ENCODE measurements at regions not wholly inside any gene's neighbourhood (a gene's known extent, or its start where the extent isn't known, plus 50 kb on each side); places are given as distances from the start of the nearest gene placed in this dataset.

GRCh38 chr11:104619751-104620150 lies 278.5 kb downstream of the CASP12 start:
- no peak overlapping the region for H3K27ac ChIP-seq
- no peak for DNase-seq (ENCODE audit: low read depth, low spot score)

- no peak overlapping the region for H3K27ac ChIP-seq
- no peak for DNase-seq (ENCODE audit: low read depth, low spot score)
Measured at GRCh38 chr11:104618954-104619353, 279.3 kb downstream of the CASP12 start.

- no peak overlapping the region for H3K27ac ChIP-seq
- no peak for DNase-seq (ENCODE audit: low read depth, low spot score)
Measured at GRCh38 chr11:104614961-104615360, 283.3 kb downstream of the CASP12 start.

- no peak overlapping the region for H3K27ac ChIP-seq
- no peak for DNase-seq (ENCODE audit: low read depth, low spot score)
Measured at GRCh38 chr11:104614117-104614680, 284.1 kb downstream of the CASP12 start.

GRCh38 chr11:104610635-104611034 lies 287.6 kb downstream of the CASP12 start:
- H3K27ac ChIP-seq: no peak overlapping the region
- DNase-seq (ENCODE audit: low read depth, low spot score): no peak

DNA sequence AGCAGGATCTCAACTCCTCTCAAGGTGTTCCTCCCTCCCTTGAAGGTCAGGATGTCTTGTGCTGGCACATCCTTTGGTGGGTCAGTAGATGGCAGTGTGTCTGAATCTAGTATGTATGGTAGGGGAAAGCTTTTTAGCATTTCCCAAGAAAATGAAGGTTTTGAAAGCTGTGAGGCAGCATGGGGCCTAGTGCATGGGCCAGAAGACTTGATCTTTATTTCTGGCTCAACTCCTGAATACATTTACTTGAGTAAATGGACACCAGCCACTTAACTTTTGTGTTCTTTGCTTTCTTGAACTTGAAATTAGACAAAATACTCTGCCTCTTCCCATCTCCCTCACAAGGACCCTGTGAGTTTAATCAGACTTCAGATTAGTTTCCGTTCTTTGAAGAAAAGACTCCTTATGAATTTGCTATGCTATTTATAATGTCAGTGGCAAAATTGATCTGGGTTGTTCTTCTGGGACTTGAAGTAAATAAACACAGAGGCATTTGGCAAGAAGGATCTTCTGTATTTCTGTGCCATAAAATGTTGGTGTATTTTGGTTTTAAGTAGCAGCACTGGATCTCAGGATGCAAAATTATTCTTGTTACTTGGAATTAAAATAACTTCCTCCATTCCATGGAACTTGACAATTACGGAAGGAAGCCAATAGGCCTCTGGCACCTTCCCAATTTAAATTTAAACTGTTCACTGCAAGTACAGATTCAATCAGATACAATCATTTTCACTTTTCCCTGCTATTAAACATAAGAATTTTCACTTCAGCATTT lies 288.8 kb downstream of the CASP12 start:
- H3K27ac ChIP-seq: no peak overlapping the region
- no peak for DNase-seq (ENCODE audit: low read depth, low spot score)

DNA sequence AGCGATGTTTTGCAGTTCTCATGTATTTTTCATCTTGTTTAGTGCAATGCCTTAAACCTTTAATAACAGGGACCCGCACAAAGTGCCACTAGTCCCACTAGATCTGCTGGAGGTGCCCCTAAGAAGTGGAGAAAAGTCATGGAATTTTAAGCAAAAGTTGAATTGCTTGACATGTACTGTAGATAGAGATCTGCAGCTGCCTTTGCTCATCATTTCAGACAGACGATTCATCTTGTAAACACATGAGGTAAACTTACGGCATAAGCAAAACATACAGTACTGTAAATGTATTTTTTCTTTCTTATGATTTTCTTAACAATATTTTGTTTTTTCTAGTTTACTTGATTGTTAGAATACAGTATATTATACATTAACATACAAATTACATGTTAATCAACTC lies 295.6 kb downstream of the CASP12 start:
- no peak for DNase-seq (ENCODE audit: low read depth, low spot score)
- no peak overlapping the region for H3K27ac ChIP-seq

DNA sequence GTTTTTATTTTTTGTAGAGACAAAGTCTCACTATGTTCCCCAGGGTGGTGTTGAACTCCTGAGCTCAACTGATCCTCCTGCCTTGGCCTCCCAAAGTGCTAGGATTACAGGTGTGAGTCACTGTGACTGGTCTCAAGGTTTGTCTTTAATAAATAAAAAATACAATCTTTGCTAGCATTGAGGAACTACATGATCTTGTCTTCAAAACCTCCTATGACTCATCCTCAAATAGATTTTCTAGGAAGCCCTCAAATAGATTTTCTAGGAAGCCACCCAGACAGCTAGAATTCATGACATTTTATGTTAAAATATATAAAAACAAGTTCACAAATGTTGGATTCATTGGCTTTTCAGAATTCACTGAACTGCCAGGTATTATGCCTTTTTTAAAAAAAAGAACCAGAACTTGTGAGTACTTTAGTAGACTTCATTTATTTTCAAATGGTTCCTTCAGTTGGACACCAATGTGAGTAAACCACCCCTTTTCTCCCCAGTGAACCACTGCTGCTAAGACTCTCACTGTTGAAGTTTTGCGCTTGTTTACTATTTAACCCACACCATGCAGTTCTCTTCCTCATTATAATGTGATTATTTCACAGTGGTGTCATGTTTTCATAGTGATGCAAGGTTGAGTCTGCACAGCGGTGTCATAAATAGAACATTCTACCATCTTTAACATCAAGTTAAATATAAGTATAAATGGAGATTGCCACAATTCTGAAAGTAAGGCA lies 303.9 kb downstream of the CASP12 start:
- DNase-seq (ENCODE audit: low read depth, low spot score): no peak
- H3K27ac ChIP-seq: peak overlapping the region; percentile 77

DNA sequence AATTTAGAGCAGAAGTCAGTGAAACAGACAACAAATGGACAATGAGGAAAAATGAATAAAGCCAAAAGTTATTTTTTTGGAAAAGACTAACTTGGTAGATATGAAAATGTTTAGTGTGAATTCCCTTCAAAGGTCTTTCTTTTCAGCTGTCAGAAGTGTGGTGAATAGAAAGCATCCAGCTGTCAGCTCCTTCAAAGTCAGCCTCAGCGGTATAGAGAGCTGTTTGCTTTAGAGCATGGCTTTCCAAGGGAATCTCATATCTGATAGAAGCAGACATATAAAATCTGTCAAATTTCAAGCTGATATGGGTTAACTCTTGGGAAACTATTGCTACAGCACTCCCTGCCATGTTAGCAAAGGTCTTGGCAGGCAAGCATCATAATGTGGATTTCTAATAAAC lies 309.3 kb downstream of the CASP12 start:
- no peak for DNase-seq (ENCODE audit: low read depth, low spot score)
- H3K27ac ChIP-seq: no peak overlapping the region

GRCh38 chr11:104588446-104588845 lies 309.8 kb downstream of the CASP12 start:
- H3K27ac ChIP-seq: no peak overlapping the region
- no peak for DNase-seq (ENCODE audit: low read depth, low spot score)

- DNase-seq (ENCODE audit: low read depth, low spot score): no peak
Measured at GRCh38 chr11:104584823-104585222, 313.4 kb downstream of the CASP12 start.

GRCh38 chr11:104583857-104584256 lies 314.4 kb downstream of the CASP12 start:
- no peak for DNase-seq (ENCODE audit: low read depth, low spot score)
- H3K27ac ChIP-seq: no peak overlapping the region

More at GRCh38 chr11:104584823-104585222, 313.4 kb downstream of the CASP12 start:
- no peak overlapping the region for H3K27ac ChIP-seq

GRCh38 chr11:104582431-104582830 lies 315.8 kb downstream of the CASP12 start:
- DNase-seq (ENCODE audit: low read depth, low spot score): no peak
- H3K27ac ChIP-seq: no peak overlapping the region

DNA sequence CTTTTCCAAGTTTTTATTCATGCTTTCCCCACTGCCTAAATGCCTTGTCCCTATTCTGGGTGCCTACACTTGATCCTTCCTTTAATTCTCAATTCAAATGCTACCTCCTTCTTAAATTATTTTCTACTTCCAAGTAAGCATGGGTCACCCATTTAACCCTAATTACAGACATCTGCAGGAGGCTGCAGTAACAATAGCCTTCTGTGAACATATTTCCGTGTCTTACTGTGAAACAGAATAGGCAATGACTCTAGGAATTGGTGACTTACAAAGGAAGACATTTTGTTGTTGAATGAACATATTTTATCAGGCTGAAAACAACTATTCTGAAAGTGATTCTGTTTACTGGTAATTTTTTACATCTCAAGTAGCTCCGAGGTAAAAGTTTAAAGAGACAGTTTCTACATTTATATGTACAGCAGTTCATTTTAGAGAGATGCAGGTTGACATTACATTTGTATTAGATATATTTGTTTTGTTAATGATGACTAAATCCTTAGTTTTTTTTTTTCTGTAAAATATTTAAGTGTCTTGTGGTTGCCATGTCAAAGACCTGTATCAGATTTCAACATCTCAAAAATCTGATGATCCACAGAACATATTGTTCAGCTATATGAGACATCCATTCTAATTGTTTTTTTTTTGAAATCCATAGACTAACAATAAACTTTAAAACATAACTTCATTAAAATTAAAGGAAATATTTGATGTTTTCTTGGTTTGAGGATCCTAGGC lies 316.8 kb downstream of the CASP12 start:
- DNase-seq (ENCODE audit: low read depth, low spot score): no peak
- H3K27ac ChIP-seq: no peak overlapping the region

GRCh38 chr11:104573441-104573990 lies 324.7 kb downstream of the CASP12 start:
- DNase-seq (ENCODE audit: low read depth, low spot score): peak; percentile 63
- peak overlapping the region; percentile 84 for H3K27ac ChIP-seq

DNA sequence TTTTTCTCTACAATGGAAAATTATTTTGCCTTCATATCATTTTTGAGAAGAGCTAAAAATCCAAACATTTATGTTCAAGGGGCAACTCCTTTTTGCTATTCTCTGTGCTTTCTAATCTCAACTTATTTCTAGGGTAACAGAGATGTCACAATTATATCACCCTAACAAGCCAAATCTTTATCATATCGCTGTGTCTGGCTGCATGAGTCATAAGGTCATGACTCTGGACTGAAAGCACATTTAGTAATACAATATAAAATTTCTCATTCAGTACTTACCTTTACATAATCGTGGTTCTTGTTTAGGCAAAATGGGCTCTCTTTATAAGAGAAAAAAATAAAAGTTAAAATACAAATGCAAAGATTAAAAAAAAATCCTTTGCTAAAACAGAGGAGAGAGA lies 326.0 kb downstream of the CASP12 start:
- H3K27ac ChIP-seq: peak overlapping the region; percentile 84
- no peak for DNase-seq (ENCODE audit: low read depth, low spot score)

- peak; percentile 37 for DNase-seq (ENCODE audit: low read depth, low spot score)
- peak overlapping the region; percentile 34 for H3K27ac ChIP-seq
Measured at GRCh38 chr11:104570078-104570701, 328.1 kb downstream of the CASP12 start.

GRCh38 chr11:104565583-104565961 lies 332.7 kb downstream of the CASP12 start:
- no peak for DNase-seq (ENCODE audit: low read depth, low spot score)
- H3K27ac ChIP-seq: no peak overlapping the region

- no peak overlapping the region for H3K27ac ChIP-seq
- DNase-seq (ENCODE audit: low read depth, low spot score): no peak
Measured at GRCh38 chr11:104564921-104565582, 333.2 kb downstream of the CASP12 start.

Measured in epithelial cell of prostate (primary cell).